BJ (cell line): ENCODE measurements at regions not wholly inside any gene's neighbourhood (a gene's known extent, or its start where the extent isn't known, plus 50 kb on each side); places are given as distances from the start of the nearest gene placed in this dataset.

ENCODE experiments used
- CTCF ChIA-PET: fragments of 350-600 bp; formaldehyde crosslinking; extraction: SDS; loops from one replicate; lab custom pipeline; 2021; ENCODE audit warnings: antibody characterized with exemption, inconsistent platforms; lab: Yijun Ruan, JAX
- POLR2A ChIA-PET: fragments of 300-600 bp; sonication (Branson Sonifier 250); formaldehyde crosslinking; extraction: SDS; loops from one replicate; lab custom pipeline; 2021; ENCODE audit warnings: antibody characterized with exemption; lab: Charles Lee
- DNase-seq: peaks from one replicate; pipeline ENCODE4 v3.0.0-alpha.2; 2011; ENCODE audit warnings: low read depth
- H3K27me3 ChIP-seq: 2 replicates; pipeline ENCODE4 v1.6.0; 2011; ENCODE audit warnings: low read length; ENCODE audit not compliant: control insufficient read depth, insufficient read depth
- H3K36me3 ChIP-seq: 2 replicates; pipeline ENCODE4 v1.5.1; 2011; ENCODE audit warnings: low read length; ENCODE audit not compliant: control insufficient read depth, insufficient read depth
- H3K4me3 ChIP-seq: 2 replicates; pipeline ENCODE4 v1.5.1; 2011; ENCODE audit warnings: low read depth, mild to moderate bottlenecking, control low read depth, low read length
- TF ChIP-seq, protein P1 (sequence below): IDR thresholded peaks from 2 replicates; pipeline ENCODE4 v1.5.1; 2011; ENCODE audit warnings: low read depth, mild to moderate bottlenecking, control low read depth, inconsistent platforms, low read length, moderate library complexity; ENCODE audit not compliant: insufficient read depth

DNA sequence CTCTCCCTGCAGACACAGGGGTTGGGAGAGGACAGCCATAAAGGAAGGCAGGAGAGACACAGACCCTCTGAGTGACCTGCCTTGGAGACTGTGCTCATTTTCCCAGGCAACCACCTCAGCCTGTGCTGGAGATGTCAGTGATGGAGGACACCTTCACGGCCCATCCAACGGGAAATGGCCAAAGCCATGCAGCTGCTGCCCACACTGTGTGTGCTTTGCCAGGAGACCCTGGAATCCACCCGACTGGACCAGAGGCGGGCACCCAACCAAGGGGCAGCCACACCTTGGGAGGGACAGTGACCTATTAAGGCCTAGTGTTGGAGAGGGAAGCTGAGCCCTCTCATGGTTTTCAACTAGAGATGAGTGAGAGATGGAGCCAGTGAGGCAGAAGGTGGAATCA, 192.5 kb downstream of the SMAD2 start:
- TF ChIP-seq, protein P1, sequence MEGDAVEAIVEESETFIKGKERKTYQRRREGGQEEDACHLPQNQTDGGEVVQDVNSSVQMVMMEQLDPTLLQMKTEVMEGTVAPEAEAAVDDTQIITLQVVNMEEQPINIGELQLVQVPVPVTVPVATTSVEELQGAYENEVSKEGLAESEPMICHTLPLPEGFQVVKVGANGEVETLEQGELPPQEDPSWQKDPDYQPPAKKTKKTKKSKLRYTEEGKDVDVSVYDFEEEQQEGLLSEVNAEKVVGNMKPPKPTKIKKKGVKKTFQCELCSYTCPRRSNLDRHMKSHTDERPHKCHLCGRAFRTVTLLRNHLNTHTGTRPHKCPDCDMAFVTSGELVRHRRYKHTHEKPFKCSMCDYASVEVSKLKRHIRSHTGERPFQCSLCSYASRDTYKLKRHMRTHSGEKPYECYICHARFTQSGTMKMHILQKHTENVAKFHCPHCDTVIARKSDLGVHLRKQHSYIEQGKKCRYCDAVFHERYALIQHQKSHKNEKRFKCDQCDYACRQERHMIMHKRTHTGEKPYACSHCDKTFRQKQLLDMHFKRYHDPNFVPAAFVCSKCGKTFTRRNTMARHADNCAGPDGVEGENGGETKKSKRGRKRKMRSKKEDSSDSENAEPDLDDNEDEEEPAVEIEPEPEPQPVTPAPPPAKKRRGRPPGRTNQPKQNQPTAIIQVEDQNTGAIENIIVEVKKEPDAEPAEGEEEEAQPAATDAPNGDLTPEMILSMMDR, result no peak
- POLR2A ChIA-PET, result no interaction called here
- Histone ChIP-seq H3K36me3 (no peaks in the 10 kb centered on the region), H3K4me3 (no peak overlapping the region), H3K27me3 (0 out of 2 replicates have a peak, but pooled peaks cover 2% of the 10 kb centered on the region)
- CTCF ChIA-PET, result interaction anchor here (3.6 kb wide), 1 partner anchor 11 kb away, joined by 22 read pairs; no protein-coding TSS in a partner anchor
- no peak for DNase-seq

DNA sequence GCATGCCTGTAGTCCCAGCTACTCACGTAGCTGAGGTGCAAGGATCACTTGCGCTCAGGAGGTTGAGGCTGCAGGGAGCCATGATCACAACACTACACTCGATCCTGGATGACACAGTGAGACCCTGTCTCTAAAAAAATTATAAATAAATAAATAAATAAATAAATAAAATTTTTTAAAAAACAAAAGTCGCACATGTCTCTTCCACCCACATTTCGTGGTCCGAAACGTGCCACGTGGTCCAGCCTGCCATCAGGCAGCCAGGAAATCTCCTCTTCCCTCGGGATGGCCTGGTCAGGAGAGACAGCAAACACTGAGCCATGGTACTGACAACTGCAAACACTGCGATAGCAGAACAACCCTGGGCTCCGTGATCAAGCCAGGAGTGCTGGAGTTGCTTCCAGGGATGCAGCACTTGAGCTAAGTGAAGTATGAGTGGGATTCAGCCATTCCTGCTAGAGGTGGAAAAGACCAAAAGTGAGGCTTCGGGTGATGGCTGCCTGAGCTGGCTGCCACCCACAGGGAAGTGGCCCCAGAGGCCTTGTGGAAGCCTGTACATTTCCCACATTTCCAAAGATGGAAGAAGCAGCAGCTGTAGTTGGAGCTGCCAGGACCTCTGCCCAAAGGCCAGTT, 193.1 kb downstream of the SMAD2 start:
- Histone ChIP-seq H3K36me3 (no peaks in the 10 kb centered on the region), H3K4me3 (no peak overlapping the region), H3K27me3 (0 out of 2 replicates have a peak, but pooled peaks cover 2% of the 10 kb centered on the region)
- TF ChIP-seq, protein P1, result no peak
- ChIA-PET CTCF (interaction anchor here (3.6 kb wide), 1 partner anchor 12 kb away, joined by 22 read pairs; no protein-coding TSS in a partner anchor), POLR2A (no interaction called here)
- no peak for DNase-seq

DNA sequence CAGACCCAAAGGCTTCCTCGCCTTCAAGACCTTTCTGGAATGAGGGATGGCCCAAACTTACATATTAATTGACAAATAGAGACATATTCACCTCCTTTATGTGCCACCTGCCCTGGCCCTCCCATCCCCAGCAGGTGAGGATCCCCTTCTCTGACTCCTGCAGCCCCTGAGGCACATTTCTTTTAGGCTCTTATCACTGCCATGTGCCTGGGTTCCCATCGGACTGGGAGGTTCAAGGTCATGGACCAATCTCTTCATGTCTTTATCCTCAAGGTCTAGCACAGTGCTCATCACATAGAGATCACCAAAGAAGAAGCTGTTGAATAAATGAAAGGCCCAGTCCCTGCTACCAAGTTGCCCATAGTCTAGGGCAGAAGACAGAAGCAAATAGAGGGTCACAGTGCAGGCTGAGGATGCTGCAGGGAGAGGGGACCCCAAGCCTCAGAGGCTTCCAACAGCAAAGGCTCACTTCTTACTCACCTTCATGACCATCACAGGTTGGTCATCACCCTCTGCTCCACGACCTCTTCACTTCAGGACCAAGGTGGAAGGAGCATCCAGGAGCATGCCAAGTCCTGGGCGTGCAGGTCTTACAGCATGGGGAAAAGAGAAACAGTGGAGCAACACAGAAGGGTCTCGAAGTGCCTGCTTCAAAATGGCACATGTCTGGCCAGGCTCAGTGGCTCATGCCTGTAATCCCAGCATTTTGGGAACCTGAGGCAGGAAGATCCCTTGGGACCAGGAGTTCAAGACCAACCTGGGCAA, 193.9 kb downstream of the SMAD2 start:
- Histone ChIP-seq H3K27me3 (no peaks in the 10 kb centered on the region), H3K4me3 (no peak overlapping the region), H3K36me3 (no peaks in the 10 kb centered on the region)
- CTCF ChIA-PET, result interaction anchor here (3.6 kb wide), 1 partner anchor 12 kb away, joined by 22 read pairs; no protein-coding TSS in a partner anchor
- POLR2A ChIA-PET, result no interaction called here
- TF ChIP-seq, protein P1, result no peak
- DNase-seq, result no peak

DNA sequence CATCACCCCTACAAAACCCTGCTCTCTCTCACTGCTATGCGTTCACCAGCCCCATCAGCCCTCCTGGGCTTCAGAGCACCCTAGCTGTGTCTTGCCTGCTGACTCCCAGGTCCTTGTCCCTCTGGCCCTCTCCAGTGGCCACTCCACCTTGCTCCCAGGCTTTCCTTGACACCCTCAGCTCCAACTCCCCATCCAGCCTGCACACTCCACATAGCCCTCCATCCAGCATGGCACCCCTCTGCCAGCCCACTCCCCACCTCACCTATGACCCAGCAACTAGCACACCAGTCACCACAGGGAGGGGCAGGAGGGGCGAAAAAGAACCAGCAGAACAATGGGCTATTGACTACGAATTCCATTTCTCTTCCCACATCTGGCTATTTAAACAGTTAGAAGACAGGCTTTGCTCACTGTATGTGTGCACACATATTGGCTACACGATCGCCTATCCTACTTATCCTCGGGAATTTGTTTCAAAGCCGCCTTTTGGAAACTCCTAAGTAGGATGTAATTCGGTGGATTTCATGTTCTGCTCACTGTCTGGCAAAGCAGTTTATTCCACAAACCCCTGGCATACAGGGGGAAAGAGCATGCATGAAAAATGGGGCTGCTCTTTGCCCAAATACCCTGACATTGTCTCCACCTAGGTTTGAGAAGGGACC, 195.3 kb downstream of the SMAD2 start:
- TF ChIP-seq, protein P1, result no peak
- ChIA-PET CTCF (interaction anchor here (1.1 to 1.3 kb wide), 3 partner anchors 14 to 21 kb away, joined by 3 to 5 read pairs (median 3); no protein-coding TSS in a partner anchor), POLR2A (no interaction called here)
- H3K4me3 ChIP-seq, result no peak overlapping the region
- DNase-seq, result no peak
- no peaks in the 10 kb centered on the region; the same call in 1 of the 2 replicates for H3K27me3 ChIP-seq
- no peaks in the 10 kb centered on the region for H3K36me3 ChIP-seq

DNA sequence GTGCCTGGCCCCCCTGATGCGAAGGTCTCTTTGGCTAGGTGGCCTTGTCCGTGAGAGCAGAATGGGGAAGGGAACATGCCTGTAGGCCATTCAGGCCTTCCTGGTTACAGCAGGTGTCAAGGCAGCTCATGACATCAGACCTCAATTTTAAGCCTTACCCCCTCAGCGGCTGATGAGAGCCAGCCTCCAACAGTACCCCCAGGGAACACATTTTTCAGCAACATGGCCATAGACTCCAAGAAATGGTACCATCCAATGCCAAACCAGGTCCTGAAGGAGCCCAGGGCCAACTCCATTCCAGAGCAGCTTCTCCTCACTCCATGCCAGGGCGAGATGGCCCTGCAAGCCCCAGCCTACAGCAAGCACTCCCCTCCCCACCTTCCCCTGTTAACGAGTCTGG, 199.2 kb downstream of the SMAD2 start:
- no peaks in the 10 kb centered on the region for H3K36me3 ChIP-seq
- no peak for DNase-seq
- CTCF ChIA-PET, result interaction anchor here (1.7 kb wide), 1 partner anchor 17 kb away, joined by 9 read pairs; no protein-coding TSS in a partner anchor
- no peaks in the 10 kb centered on the region; the same call in 1 of the 2 replicates for H3K27me3 ChIP-seq
- TF ChIP-seq, protein P1, result no peak
- POLR2A ChIA-PET, result no interaction called here
- H3K4me3 ChIP-seq, result no peak overlapping the region
